K562 (cell line): ENCODE measurements at regions not wholly inside any gene's neighbourhood (a gene's known extent, or its start where the extent isn't known, plus 50 kb on each side); places are given as distances from the start of the nearest gene placed in this dataset.

Source experiments
- ATAC-seq: fragments of 200-7000 bp; cut with Tn5 transposase; 3 replicates; pipeline ENCODE4 v1.9.1; 2020; ENCODE audit warnings: moderate library complexity
- BruUV-seq: library from RNA; stranded (reverse); fragments of 400-500 nt; replicated peaks from 2 replicates; lab custom pipeline; 2021; lab: Mats Ljungman, UMichigan
- CTCF ChIA-PET: fragments of 300-600 bp; formaldehyde crosslinking; extraction: SDS; loops from one replicate; lab custom pipeline; 2021; ENCODE audit warnings: low intra/inter-chr PET ratio; lab: Yijun Ruan, JAX
- POLR2A ChIA-PET: fragments of 300-600, 350-650 bp; sonication (Branson Sonifier 250); formaldehyde crosslinking; extraction: SDS; loops from one replicate; lab custom pipeline; 2021; ENCODE audit warnings: antibody characterized with exemption, inconsistent platforms; lab: Yijun Ruan, JAX
- DNase-seq, 4 experiments: peaks; one replicate each; pipeline versions ENCODE4 v3.0.0 to v3.0.0-alpha.2; 2011 to 2018; ENCODE audit warnings: low spot score in 3 of 4, mixed read lengths in 3 of 4; ENCODE audit errors: extremely low read depth in 1 of 4
- FAIRE-seq: peaks from 2 replicates; lab custom pipeline; 2011; peaks lifted over from hg19 to GRCh38; lab: Jason Lieb, UNC
- H2AFZ ChIP-seq: 2 replicates; pipeline ENCODE4 v1.6.0; 2011; ENCODE audit warnings: low read depth, low read length, control low read depth, inconsistent platforms
- H3K27ac ChIP-seq: fragments of 200-600 bp; 3 replicates; pipeline ENCODE4 v1.8.0; 2011; ENCODE audit warnings: low read depth, mild to moderate bottlenecking, control low read depth, inconsistent platforms, low read length, moderate library complexity, mixed read lengths; ENCODE audit errors: extremely low read depth
- H3K27me3 ChIP-seq, 2 experiments: fragments of 300-600 bp in 1 of 2; 2 replicates in 1 of 2; 3 replicates in 1 of 2; pipeline versions ENCODE4 v1.6.0 to v1.8.0; 2011; ENCODE audit warnings: inconsistent platforms in 2 of 2, low read length in 2 of 2, mild to moderate bottlenecking in 1 of 2, mixed read lengths in 1 of 2, moderate library complexity in 1 of 2; ENCODE audit not compliant: control insufficient read depth in 2 of 2, insufficient read depth in 2 of 2
- H3K36me3 ChIP-seq: fragments of 300-600 bp; 3 replicates; pipeline ENCODE4 v1.8.0; 2011; ENCODE audit warnings: mild to moderate bottlenecking, low read length, inconsistent platforms; ENCODE audit not compliant: control insufficient read depth, insufficient read depth
- H3K4me1 ChIP-seq, 2 experiments: fragments of 200-600 bp in 1 of 2; replicated peaks in 1 of 2; 2 replicates in 1 of 2; 3 replicates in 1 of 2; pipeline versions ENCODE4 v1.5.1 to v1.8.0; 2011; ENCODE audit warnings: inconsistent platforms in 2 of 2, low read length in 2 of 2, mild to moderate bottlenecking in 1 of 2, mixed read lengths in 1 of 2, moderate library complexity in 1 of 2; ENCODE audit not compliant: control insufficient read depth in 2 of 2, insufficient read depth in 2 of 2
- H3K4me2 ChIP-seq: 2 replicates; pipeline ENCODE4 v1.6.1; 2011; ENCODE audit warnings: low read length, control low read depth, inconsistent platforms, mixed read lengths; ENCODE audit not compliant: insufficient read depth
- H3K4me3 ChIP-seq: fragments of 200-600 bp; sonication (generic), shearing (Covaris generic); 2 replicates; pipeline ENCODE4 v1.5.1; 2016; ENCODE audit warnings: control low read depth, inconsistent platforms
- H3K79me2 ChIP-seq: fragments of 200-600 bp; 3 replicates; pipeline ENCODE4 v1.8.0; 2011; ENCODE audit warnings: low read length, inconsistent platforms; ENCODE audit not compliant: control insufficient read depth, insufficient read depth
- H3K9ac ChIP-seq, 2 experiments: 2 replicates each; pipeline versions ENCODE4 v1.6.0 to v1.6.1; 2011; ENCODE audit warnings: low read depth in 2 of 2, low read length in 2 of 2, control low read depth in 1 of 2, inconsistent platforms in 1 of 2, mild to moderate bottlenecking in 1 of 2, mixed read lengths in 1 of 2; ENCODE audit not compliant: insufficient read depth in 1 of 2
- H3K9me1 ChIP-seq: one replicate; pipeline ENCODE4 v1.6.0; 2011; ENCODE audit warnings: inconsistent platforms, mild to moderate bottlenecking, low read length, moderate library complexity; ENCODE audit not compliant: control insufficient read depth, insufficient read depth
- H3K9me3 ChIP-seq: replicated peaks from 2 replicates; pipeline ENCODE4 v1.5.1; 2011; ENCODE audit warnings: low read depth, low read length, inconsistent platforms; ENCODE audit not compliant: control insufficient read depth, insufficient read depth
- H4K20me1 ChIP-seq: replicated peaks from 2 replicates; pipeline ENCODE4 v1.6.1; 2011; ENCODE audit warnings: low read length, inconsistent platforms, mixed read lengths; ENCODE audit not compliant: control insufficient read depth, insufficient read depth
- ARHGAP35 ChIP-seq: fragments of 450-650 bp; IDR thresholded peaks from 2 replicates; pipeline ENCODE4 v1.6.1; 2018; ENCODE audit not compliant: partially characterized antibody
- ATF7 ChIP-seq: fragments of 450-650 bp; IDR thresholded peaks from 2 replicates; pipeline ENCODE4 v1.7.1; 2014; ENCODE audit warnings: mild to moderate bottlenecking, moderate library complexity
- BHLHE40 ChIP-seq: IDR thresholded peaks from 2 replicates; pipeline ENCODE4 v1.6.1; 2011; ENCODE audit warnings: low read length, improper control_type of control experiment
- EHMT2 ChIP-seq: fragments of 450-650 bp; IDR thresholded peaks from 2 replicates; pipeline ENCODE4 v1.6.1; 2018; ENCODE audit warnings: antibody characterized with exemption
- FOXA3 ChIP-seq, 2 experiments: fragments of 450-650 bp in 1 of 2; sonication (generic) in 1 of 2; formaldehyde crosslinking; IDR thresholded peaks in 1 of 2; conservative IDR thresholded peaks in 1 of 2; 2 replicates each; pipeline versions ENCODE4 v1.4.0 to v1.8.0; 2020 to 2022; ENCODE audit warnings: mild to moderate bottlenecking in 2 of 2, missing genetic modification reagents in 1 of 2
- NFE2L1 ChIP-seq: fragments of 450-650 bp; IDR thresholded peaks from 2 replicates; pipeline ENCODE4 v1.6.1; 2016; ENCODE audit warnings: missing genetic modification characterization, low read depth, mild to moderate bottlenecking, missing compliant biosample characterization, moderate library complexity, borderline replicate concordance
- PBX2 ChIP-seq, 2 experiments: IDR thresholded peaks in 1 of 2; conservative IDR thresholded peaks in 1 of 2; 2 replicates each; pipeline ENCODE4 v1.6.1; 2016; ENCODE audit warnings: low read depth in 2 of 2, mild to moderate bottlenecking in 1 of 2, missing compliant biosample characterization in 1 of 2, missing genetic modification characterization in 1 of 2, moderate library complexity in 1 of 2
- PKNOX1 ChIP-seq: fragments of 450-650 bp; IDR thresholded peaks from 2 replicates; pipeline ENCODE4 v1.6.1; 2016
- SMARCE1 ChIP-seq: fragments of 450-650 bp; IDR thresholded peaks from 2 replicates; pipeline ENCODE4 v1.7.1; 2016; ENCODE audit warnings: mild to moderate bottlenecking
- SPI1 ChIP-seq: IDR thresholded peaks from 2 replicates; pipeline ENCODE4 v1.6.1; 2011; ENCODE audit warnings: low read depth, low read length, control low read depth, borderline replicate concordance
- TRIM24 ChIP-seq, 2 experiments: fragments of 450-650 bp; IDR thresholded peaks; 2 replicates each; pipeline ENCODE4 v1.6.1; 2016
- WGBS: fragments of 100-300 bp; shearing (Covaris generic); methylation state at CpG from one replicate; pipeline ENCODE4 v1.1.6; 2016; ENCODE audit warnings: low coverage, mixed read lengths; ENCODE audit not compliant: insufficient coverage; ENCODE audit errors: missing lambda C conversion rate; 5-methylcytosine and 5-hydroxymethylcytosine counted together
- in situ Hi-C: fragments of 300-500 bp; cut with MboI; formaldehyde crosslinking; loops from 4 replicates; pipeline ENCODE4 v1.15.0; 2018; ENCODE audit warnings: inconsistent platforms, mixed read lengths
- intact Hi-C: fragments of 100-400 bp; cut with micrococcal nuclease; formaldehyde crosslinking; loops from 2 replicates; pipeline ENCODE4 v1.14.2; 2022

GRCh38 chr7:13098161-13098560, 410.7 kb downstream of the ARL4A start:
- Histone ChIP-seq H3K79me2 (no peaks in the 10 kb centered on the region), H3K4me2 (no peak overlapping the region)
- no TSS peak for BruUV-seq
- POLR2A ChIA-PET, result interaction anchor here (0.6 kb wide), 1 partner anchor 382 kb away, joined by 3 read pairs; no protein-coding TSS in a partner anchor
- ATAC-seq, result no peak
- TF ChIP-seq SPI1 (no peak), BHLHE40 (0 out of 2 replicates have a peak, but pooled peaks have one; percentile 9)
- TF ChIP-seq, all 486 proteins: peak for 1
- no peak for FAIRE-seq
- 37% methylated on average over 4 of the region's 4 CpGs for WGBS
- no peaks in the 10 kb centered on the region for H3K9me3 ChIP-seq
- no peak overlapping the region for H2AFZ ChIP-seq
- no peaks in the 10 kb centered on the region for H3K4me1 ChIP-seq
- H3K9ac ChIP-seq, result no peak overlapping the region
- no peaks in the 10 kb centered on the region for H4K20me1 ChIP-seq
- H3K27ac ChIP-seq, result no peak overlapping the region
- CTCF ChIA-PET, result no interaction called here
- no peaks in the 10 kb centered on the region for H3K36me3 ChIP-seq
- no peak overlapping the region for H3K4me3 ChIP-seq
- no peaks in the 10 kb centered on the region for H3K27me3 ChIP-seq
- no peak for DNase-seq
- in situ Hi-C loops, result no loop called here
- intact Hi-C loops, result no loop called here
- no peaks in the 10 kb centered on the region for H3K9me1 ChIP-seq

GRCh38 chr7:13099154-13099795, 411.8 kb downstream of the ARL4A start:
- Histone ChIP-seq H3K4me1 (peaks cover 0 to 6% of the 10 kb centered on the region in 2 experiments; a peak in 2 of 5 replicates), H3K4me3 (no peak overlapping the region), H3K36me3 (no peaks in the 10 kb centered on the region), H3K79me2 (no peaks in the 10 kb centered on the region), H3K9me3 (no peaks in the 10 kb centered on the region), H4K20me1 (no peaks in the 10 kb centered on the region), H3K9ac (no peak overlapping the region), H2AFZ (peak overlapping the region; percentile 49; the same call in 1 of the 2 replicates), H3K27me3 (no peaks in the 10 kb centered on the region), H3K9me1 (no peaks in the 10 kb centered on the region), H3K27ac (no peak overlapping the region), H3K4me2 (no peak overlapping the region)
- DNase-seq (peak in 2 of 4 experiments; percentile 10 to 16), FAIRE-seq (peak; percentile 11), ATAC-seq (peak; percentile 82)
- BruUV-seq, result no TSS peak
- POLR2A ChIA-PET, result no interaction called here
- intact Hi-C loops (no loop called here), in situ Hi-C loops (no loop called here)
- CTCF ChIA-PET, result no interaction called here
- WGBS, result 20% methylated on average over 5 of the region's 5 CpGs
- TF ChIP-seq FOXA3 (CRISPR knock-in tag; conservative IDR thresholded peaks at IDR 0.05 in 1 of 2, IDR thresholded peaks at IDR 0.05 in 1 of 2), result no peak
- TF ChIP-seq ATF7, result peak; percentile 38; the same call in 1 of the 2 replicates
- 0 out of 2 replicates have a peak, but pooled peaks have one; percentile 21 for TF ChIP-seq SMARCE1
- TF ChIP-seq TRIM24 (IDR thresholded peaks at IDR 0.05), result 0 out of 4 replicates have a peak, but pooled peaks of 1 of the 2 experiments have one; percentile 22
- no peak for TF ChIP-seq PBX2 (CRISPR knock-in tag; IDR thresholded peaks at IDR 0.05; ENCODE audit: low read depth)
- TF ChIP-seq PBX2 (tag; conservative IDR thresholded peaks at IDR 0.05; ENCODE audit: low read depth), result peak; percentile 30; the same call in 1 of the 2 replicates
- peak; percentile 55; the same call in 1 of the 2 replicates for TF ChIP-seq EHMT2
- no peak for TF ChIP-seq NFE2L1
- TF ChIP-seq ARHGAP35, result no peak
- TF ChIP-seq PKNOX1, result peak; percentile 66
